ENCODE measurements at regions not wholly inside any gene's neighbourhood (a gene's known extent, or its start where the extent isn't known, plus 50 kb on each side); places are given as distances from the start of the nearest gene placed in this dataset.
"Not testable (repeated sequence)": the region's sequence is repeated elsewhere in the genome, so short reads cannot be mapped to it uniquely, and the experiment has no call there.

GRCh38 chr11:71705086-71705737 lies 122.5 kb upstream of the KRTAP5-11 start:
- not testable (repeated sequence) for H3K4me1 ChIP-seq (ENCODE audit: control insufficient read depth, insufficient read depth, low read length); H3K27me3 ChIP-seq (replicated peaks; ENCODE audit: control insufficient read depth, insufficient read depth, low read length); H3K4me3 ChIP-seq (ENCODE audit: low read length); H3K9me3 ChIP-seq (ENCODE audit: control insufficient read depth, low read length); H3K36me3 ChIP-seq (ENCODE audit: control insufficient read depth, insufficient read depth, low read length, severe bottlenecking); H3K9ac ChIP-seq (ENCODE audit: low read length); DNase-seq (ENCODE audit: low read depth)

GRCh38 chr11:71705738-71706432 lies 123.2 kb upstream of the KRTAP5-11 start:
- not testable (repeated sequence) for H3K4me3 ChIP-seq (ENCODE audit: low read length); H3K9ac ChIP-seq (ENCODE audit: low read length); H3K4me1 ChIP-seq (ENCODE audit: control insufficient read depth, insufficient read depth, low read length); H3K9me3 ChIP-seq (ENCODE audit: control insufficient read depth, low read length); DNase-seq (ENCODE audit: low read depth); H3K27me3 ChIP-seq (replicated peaks; ENCODE audit: control insufficient read depth, insufficient read depth, low read length); H3K36me3 ChIP-seq (ENCODE audit: control insufficient read depth, insufficient read depth, low read length, severe bottlenecking)

- H3K36me3 ChIP-seq (ENCODE audit: control insufficient read depth, insufficient read depth, low read length, severe bottlenecking); H3K4me3 ChIP-seq (ENCODE audit: low read length); H3K9me3 ChIP-seq (ENCODE audit: control insufficient read depth, low read length); H3K9ac ChIP-seq (ENCODE audit: low read length); H3K27me3 ChIP-seq (replicated peaks; ENCODE audit: control insufficient read depth, insufficient read depth, low read length); DNase-seq (ENCODE audit: low read depth); H3K4me1 ChIP-seq (ENCODE audit: control insufficient read depth, insufficient read depth, low read length): not testable (repeated sequence)
These were observed 124.4 kb upstream of the KRTAP5-11 start for GRCh38 chr11:71707083-71707482.

- not testable (repeated sequence) for H3K4me3 ChIP-seq (ENCODE audit: low read length); DNase-seq (ENCODE audit: low read depth); H3K4me1 ChIP-seq (ENCODE audit: control insufficient read depth, insufficient read depth, low read length); H3K9me3 ChIP-seq (ENCODE audit: control insufficient read depth, low read length); H3K36me3 ChIP-seq (ENCODE audit: control insufficient read depth, insufficient read depth, low read length, severe bottlenecking); H3K27me3 ChIP-seq (replicated peaks; ENCODE audit: control insufficient read depth, insufficient read depth, low read length); H3K9ac ChIP-seq (ENCODE audit: low read length)
These were observed 123.5 kb upstream of the DEFB108B start for GRCh38 chr11:71709541-71709940.

- H3K9ac ChIP-seq (ENCODE audit: low read length); DNase-seq (ENCODE audit: low read depth); H3K27me3 ChIP-seq (replicated peaks; ENCODE audit: control insufficient read depth, insufficient read depth, low read length); H3K9me3 ChIP-seq (ENCODE audit: control insufficient read depth, low read length); H3K4me3 ChIP-seq (ENCODE audit: low read length); H3K4me1 ChIP-seq (ENCODE audit: control insufficient read depth, insufficient read depth, low read length); H3K36me3 ChIP-seq (ENCODE audit: control insufficient read depth, insufficient read depth, low read length, severe bottlenecking): not testable (repeated sequence)
These were observed 122.8 kb upstream of the DEFB108B start for GRCh38 chr11:71710171-71710671.

- not testable (repeated sequence) for H3K27me3 ChIP-seq (replicated peaks; ENCODE audit: control insufficient read depth, insufficient read depth, low read length); H3K4me1 ChIP-seq (ENCODE audit: control insufficient read depth, insufficient read depth, low read length); DNase-seq (ENCODE audit: low read depth); H3K36me3 ChIP-seq (ENCODE audit: control insufficient read depth, insufficient read depth, low read length, severe bottlenecking); H3K9ac ChIP-seq (ENCODE audit: low read length); H3K4me3 ChIP-seq (ENCODE audit: low read length); H3K9me3 ChIP-seq (ENCODE audit: control insufficient read depth, low read length)
These were observed 122.2 kb upstream of the DEFB108B start for GRCh38 chr11:71710701-71711385.

GRCh38 chr11:71712350-71712749 lies 120.7 kb upstream of the DEFB108B start:
- H3K36me3 ChIP-seq (ENCODE audit: control insufficient read depth, insufficient read depth, low read length, severe bottlenecking); H3K27me3 ChIP-seq (replicated peaks; ENCODE audit: control insufficient read depth, insufficient read depth, low read length); H3K4me3 ChIP-seq (ENCODE audit: low read length); H3K9me3 ChIP-seq (ENCODE audit: control insufficient read depth, low read length); H3K9ac ChIP-seq (ENCODE audit: low read length); H3K4me1 ChIP-seq (ENCODE audit: control insufficient read depth, insufficient read depth, low read length); DNase-seq (ENCODE audit: low read depth): not testable (repeated sequence)

GRCh38 chr11:71712846-71713245 lies 120.2 kb upstream of the DEFB108B start:
- not testable (repeated sequence) for H3K9ac ChIP-seq (ENCODE audit: low read length); H3K9me3 ChIP-seq (ENCODE audit: control insufficient read depth, low read length); H3K36me3 ChIP-seq (ENCODE audit: control insufficient read depth, insufficient read depth, low read length, severe bottlenecking); H3K27me3 ChIP-seq (replicated peaks; ENCODE audit: control insufficient read depth, insufficient read depth, low read length); H3K4me3 ChIP-seq (ENCODE audit: low read length); DNase-seq (ENCODE audit: low read depth); H3K4me1 ChIP-seq (ENCODE audit: control insufficient read depth, insufficient read depth, low read length)

GRCh38 chr11:71714510-71714909 lies 118.5 kb upstream of the DEFB108B start:
- not testable (repeated sequence) for H3K27me3 ChIP-seq (replicated peaks; ENCODE audit: control insufficient read depth, insufficient read depth, low read length)

GRCh38 chr11:71721840-71722239 lies 111.2 kb upstream of the DEFB108B start:
- not testable (repeated sequence) for H3K27me3 ChIP-seq (replicated peaks; ENCODE audit: control insufficient read depth, insufficient read depth, low read length); H3K9ac ChIP-seq (ENCODE audit: low read length); DNase-seq (ENCODE audit: low read depth)

More at GRCh38 chr11:71714510-71714909, 118.5 kb upstream of the DEFB108B start:
- DNase-seq (ENCODE audit: low read depth); H3K4me3 ChIP-seq (ENCODE audit: low read length); H3K9ac ChIP-seq (ENCODE audit: low read length); H3K9me3 ChIP-seq (ENCODE audit: control insufficient read depth, low read length); H3K36me3 ChIP-seq (ENCODE audit: control insufficient read depth, insufficient read depth, low read length, severe bottlenecking); H3K4me1 ChIP-seq (ENCODE audit: control insufficient read depth, insufficient read depth, low read length): not testable (repeated sequence)

GRCh38 chr11:71723991-71724390 lies 109.0 kb upstream of the DEFB108B start:
- H3K4me3 ChIP-seq (ENCODE audit: low read length); H3K4me1 ChIP-seq (ENCODE audit: control insufficient read depth, insufficient read depth, low read length); DNase-seq (ENCODE audit: low read depth); H3K27me3 ChIP-seq (replicated peaks; ENCODE audit: control insufficient read depth, insufficient read depth, low read length); H3K36me3 ChIP-seq (ENCODE audit: control insufficient read depth, insufficient read depth, low read length, severe bottlenecking); H3K9ac ChIP-seq (ENCODE audit: low read length); H3K9me3 ChIP-seq (ENCODE audit: control insufficient read depth, low read length): not testable (repeated sequence)

More at GRCh38 chr11:71721840-71722239, 111.2 kb upstream of the DEFB108B start:
- not testable (repeated sequence) for H3K4me1 ChIP-seq (ENCODE audit: control insufficient read depth, insufficient read depth, low read length); H3K36me3 ChIP-seq (ENCODE audit: control insufficient read depth, insufficient read depth, low read length, severe bottlenecking); H3K4me3 ChIP-seq (ENCODE audit: low read length); H3K9me3 ChIP-seq (ENCODE audit: control insufficient read depth, low read length)

Data from adipocyte (in vitro differentiated cells).